Ascending aorta (tissue), 2 donors: ENCODE measurements at regions not wholly inside any gene's neighbourhood (a gene's known extent, or its start where the extent isn't known, plus 50 kb on each side); places are given as distances from the start of the nearest gene placed in this dataset.

ENCODE experiments used
- DNase-seq, 2 donors: peaks; one replicate each; pipeline ENCODE4 v3.0.0-alpha.2; 2019; ENCODE audit warnings: low spot score in 2 of 2
- H3K27ac ChIP-seq, 2 donors: fragments of 200-600 bp; sonication (generic); one replicate each; pipeline ENCODE4 v1.5.1; 2016 to 2017; ENCODE audit warnings: mild to moderate bottlenecking in 1 of 2
- H3K27me3 ChIP-seq: fragments of 200-600 bp; sonication (generic); one replicate; pipeline ENCODE4 v1.5.1; 2017
- H3K36me3 ChIP-seq, 2 donors: fragments of 200-600 bp; sonication (generic); one replicate each; pipeline ENCODE4 v1.5.1; 2016
- H3K4me1 ChIP-seq, 2 donors: fragments of 200-600 bp; sonication (generic); one replicate each; pipeline ENCODE4 v1.5.1; 2016 to 2017; ENCODE audit warnings: mild to moderate bottlenecking in 1 of 2
- H3K4me3 ChIP-seq, 2 donors: fragments of 200-600 bp; sonication (generic); one replicate each; pipeline ENCODE4 v1.5.1; 2016 to 2017; ENCODE audit warnings: mild to moderate bottlenecking in 1 of 2
- H3K9me3 ChIP-seq, 2 donors: fragments of 200-600 bp; sonication (generic); one replicate each; pipeline ENCODE4 v1.5.1; 2016
- intact Hi-C: fragments of 100-400 bp; cut with DNase I; formaldehyde crosslinking; loops from one replicate; pipeline ENCODE4 v1.15.1; 2023
- TF ChIP-seq, protein P1 (sequence below), 3 experiments: fragments of 200-600 bp in 2 of 3; fragments of 450-650 bp in 1 of 3; sonication (generic) in 2 of 3; IDR thresholded peaks; one replicate each; pipeline ENCODE4 v1.5.1; 2016 to 2019; ENCODE audit warnings: antibody characterized with exemption in 3 of 3, mild to moderate bottlenecking in 1 of 3, moderate library complexity in 1 of 3

DNA sequence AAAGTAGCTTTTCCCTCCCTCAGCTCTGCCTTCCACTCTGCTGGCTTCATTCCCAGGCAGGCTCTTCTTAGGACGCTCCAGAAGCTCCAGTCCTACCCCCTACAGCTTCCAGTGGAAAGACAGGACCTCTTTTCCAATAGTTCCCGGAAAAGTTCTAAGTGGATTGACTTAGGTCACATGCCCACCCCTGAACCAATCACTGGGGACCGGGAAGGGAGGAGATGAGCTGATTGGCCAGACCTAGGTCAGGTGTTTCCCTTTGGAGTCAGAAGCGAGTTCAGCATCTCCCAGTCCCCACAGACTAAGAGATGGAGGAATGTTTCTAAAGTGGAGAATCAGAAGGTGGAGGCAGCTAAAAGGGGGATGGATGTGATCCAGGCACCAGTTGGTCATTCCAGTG lies 62.9 kb upstream of the KCNG1 start:
- no peaks in the 10 kb centered on the region for H3K27me3 ChIP-seq
- DNase-seq = no peak
- H3K4me1 ChIP-seq = no peaks in the 10 kb centered on the region
- TF ChIP-seq, protein P1, sequence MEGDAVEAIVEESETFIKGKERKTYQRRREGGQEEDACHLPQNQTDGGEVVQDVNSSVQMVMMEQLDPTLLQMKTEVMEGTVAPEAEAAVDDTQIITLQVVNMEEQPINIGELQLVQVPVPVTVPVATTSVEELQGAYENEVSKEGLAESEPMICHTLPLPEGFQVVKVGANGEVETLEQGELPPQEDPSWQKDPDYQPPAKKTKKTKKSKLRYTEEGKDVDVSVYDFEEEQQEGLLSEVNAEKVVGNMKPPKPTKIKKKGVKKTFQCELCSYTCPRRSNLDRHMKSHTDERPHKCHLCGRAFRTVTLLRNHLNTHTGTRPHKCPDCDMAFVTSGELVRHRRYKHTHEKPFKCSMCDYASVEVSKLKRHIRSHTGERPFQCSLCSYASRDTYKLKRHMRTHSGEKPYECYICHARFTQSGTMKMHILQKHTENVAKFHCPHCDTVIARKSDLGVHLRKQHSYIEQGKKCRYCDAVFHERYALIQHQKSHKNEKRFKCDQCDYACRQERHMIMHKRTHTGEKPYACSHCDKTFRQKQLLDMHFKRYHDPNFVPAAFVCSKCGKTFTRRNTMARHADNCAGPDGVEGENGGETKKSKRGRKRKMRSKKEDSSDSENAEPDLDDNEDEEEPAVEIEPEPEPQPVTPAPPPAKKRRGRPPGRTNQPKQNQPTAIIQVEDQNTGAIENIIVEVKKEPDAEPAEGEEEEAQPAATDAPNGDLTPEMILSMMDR (IDR thresholded peaks at IDR 0.05) = no peak
- H3K36me3 ChIP-seq = no peaks in the 10 kb centered on the region
- no peaks in the 10 kb centered on the region for H3K9me3 ChIP-seq
- no peak overlapping the region for H3K4me3 ChIP-seq
- intact Hi-C loops = no loop called here
- H3K27ac ChIP-seq = no peak overlapping the region

DNA sequence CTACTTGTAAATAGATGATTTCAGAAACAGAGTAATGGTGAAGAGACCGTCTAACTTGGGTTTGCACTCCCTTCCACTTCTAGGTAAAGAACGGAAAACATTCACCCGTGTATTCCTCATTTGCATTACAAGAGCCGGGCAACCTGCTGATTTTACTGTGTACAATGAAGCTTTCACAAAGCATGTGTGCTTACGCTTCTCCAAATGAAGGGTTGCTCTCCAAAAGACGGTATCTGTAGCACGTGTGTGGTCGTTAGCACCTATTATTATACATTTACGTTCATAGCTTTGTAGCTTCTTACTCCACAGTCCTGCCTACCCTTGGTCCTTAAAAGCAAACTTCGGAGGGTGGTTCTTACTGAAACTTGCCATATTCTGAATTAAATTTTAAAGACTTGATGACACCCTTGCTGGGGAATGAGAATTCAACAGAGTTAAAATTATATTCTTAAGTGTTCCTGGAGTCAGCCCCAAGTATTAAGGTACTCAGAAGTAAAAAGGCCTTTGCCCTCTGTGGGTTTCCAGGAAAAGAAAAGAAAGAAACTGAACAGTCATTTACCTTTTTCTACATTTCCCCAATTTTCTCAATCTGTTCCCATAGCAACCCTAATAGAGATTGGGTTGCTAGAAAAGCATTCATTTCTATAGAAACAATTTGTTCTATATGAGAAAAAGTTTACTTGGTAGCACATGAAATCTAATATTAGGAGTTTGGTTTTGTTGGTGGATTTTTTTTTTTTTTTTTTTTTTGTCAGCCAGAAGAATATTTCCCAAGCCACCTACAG lies 61.9 kb upstream of the KCNG1 start:
- TF ChIP-seq, protein P1 (IDR thresholded peaks at IDR 0.05) = no peak

DNA sequence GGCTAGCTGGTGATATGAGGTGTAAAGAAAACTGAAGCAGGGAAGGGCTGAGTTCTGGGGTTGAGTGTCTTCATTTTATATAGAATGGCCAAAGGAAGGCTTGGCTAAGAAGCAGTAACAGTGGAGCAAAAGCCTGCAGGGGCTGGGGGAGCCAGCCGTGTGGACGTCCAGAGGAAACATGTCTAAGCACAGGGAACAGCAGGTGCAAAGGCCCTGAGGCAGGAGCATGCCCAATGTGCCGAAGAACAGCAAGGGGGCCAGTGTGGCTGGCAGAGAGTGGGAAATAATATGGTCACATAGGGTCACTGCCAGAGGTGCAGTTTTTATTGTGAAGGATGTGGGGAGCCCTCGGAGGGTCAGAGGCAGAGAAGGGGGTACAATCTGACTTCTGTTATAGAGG lies 60.5 kb upstream of the KCNG1 start:
- Histone ChIP-seq H3K4me1 (no peaks in the 10 kb centered on the region), H3K36me3 (no peaks in the 10 kb centered on the region), H3K4me3 (no peak overlapping the region), H3K27me3 (no peaks in the 10 kb centered on the region), H3K9me3 (no peaks in the 10 kb centered on the region), H3K27ac (no peak overlapping the region)
- intact Hi-C loops = no loop called here
- TF ChIP-seq, protein P1 (IDR thresholded peaks at IDR 0.05) = no peak
- no peak for DNase-seq

More for the DNA sequence above, 61.9 kb upstream of the KCNG1 start:
- Histone ChIP-seq H3K9me3 (no peaks in the 10 kb centered on the region), H3K36me3 (no peaks in the 10 kb centered on the region), H3K4me1 (no peaks in the 10 kb centered on the region), H3K4me3 (no peak overlapping the region), H3K27me3 (no peaks in the 10 kb centered on the region), H3K27ac (no peak overlapping the region)
- no peak for DNase-seq
- intact Hi-C loops = no loop called here

DNA sequence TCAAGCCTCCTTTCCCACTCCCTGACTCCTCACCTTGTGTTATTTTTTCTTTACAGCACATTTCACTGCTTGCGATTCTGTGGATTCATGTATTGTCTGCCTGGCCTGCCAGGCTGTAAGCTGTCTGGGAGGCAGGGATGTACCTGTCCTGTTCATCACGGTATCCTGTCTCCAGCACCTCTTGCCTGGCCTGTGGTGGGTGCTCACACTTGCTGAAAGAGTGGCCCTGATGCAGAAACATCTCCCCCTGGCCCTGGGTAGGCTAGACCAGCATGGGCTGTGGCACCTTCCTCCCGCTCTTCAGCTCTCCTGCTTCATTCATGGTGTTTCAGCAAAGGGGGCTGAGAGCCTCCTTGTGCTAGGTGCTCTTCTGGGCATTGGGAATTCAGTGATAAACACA lies 60.1 kb upstream of the KCNG1 start:
- H3K4me3 ChIP-seq = no peak overlapping the region
- intact Hi-C loops = no loop called here
- TF ChIP-seq, protein P1 (IDR thresholded peaks at IDR 0.05) = no peak

DNA sequence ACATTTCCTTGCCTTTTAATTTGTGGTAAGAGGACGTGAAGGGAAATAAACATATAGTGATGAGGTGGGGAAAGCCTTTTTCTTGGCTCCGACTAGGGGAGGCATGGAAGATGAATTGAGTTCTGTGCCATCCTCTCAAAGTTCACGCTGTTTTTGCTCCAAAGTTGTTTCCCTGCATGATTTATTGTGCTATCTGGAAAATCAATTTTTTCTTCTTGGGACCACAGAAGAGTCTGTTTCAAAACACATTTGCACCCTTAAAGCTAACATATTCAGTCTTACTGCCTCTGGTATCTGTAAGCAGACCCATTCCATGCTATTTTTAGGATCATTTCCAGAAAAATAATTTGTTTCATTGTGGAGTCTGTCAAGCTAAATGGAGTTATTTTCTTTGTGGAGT lies 57.6 kb upstream of the KCNG1 start:
- H3K4me1 ChIP-seq = no peaks in the 10 kb centered on the region
- TF ChIP-seq, protein P1 (IDR thresholded peaks at IDR 0.05) = no peak
- no peaks in the 10 kb centered on the region for H3K27me3 ChIP-seq
- H3K36me3 ChIP-seq = no peaks in the 10 kb centered on the region
- no peak overlapping the region for H3K27ac ChIP-seq
- H3K4me3 ChIP-seq = no peak overlapping the region
- H3K9me3 ChIP-seq = no peaks in the 10 kb centered on the region
- no peak for DNase-seq
- intact Hi-C loops = no loop called here

More for the DNA sequence above, 60.1 kb upstream of the KCNG1 start:
- DNase-seq = no peak
- Histone ChIP-seq H3K27ac (no peak overlapping the region), H3K27me3 (no peaks in the 10 kb centered on the region), H3K4me1 (no peaks in the 10 kb centered on the region), H3K9me3 (no peaks in the 10 kb centered on the region), H3K36me3 (no peaks in the 10 kb centered on the region)
